ENCODE measurements at regions not wholly inside any gene's neighbourhood (a gene's known extent, or its start where the extent isn't known, plus 50 kb on each side); places are given as distances from the start of the nearest gene placed in this dataset.

GRCh38 chr15:70526974-70527325 lies 236.4 kb downstream of the UACA start:
- no peak for DNase-seq (ENCODE audit: low read depth, low spot score)
- H3K9ac ChIP-seq (ENCODE audit: insufficient read length), result no peak overlapping the region
- TF ChIP-seq EZH2 (IDR thresholded peaks at IDR 0.05) (no peak), FOXP2 (optimal IDR thresholded peaks at IDR 0.05; ENCODE audit: control extremely low read depth, extremely low read length, insufficient read depth) (no peak), POLR2AphosphoS5 (IDR thresholded peaks at IDR 0.05; ENCODE audit: borderline replicate concordance, low read depth, low read length) (no peak)
- H3K4me3 ChIP-seq, result peak overlapping the region; percentile 71
- no peak overlapping the region for H3K27ac ChIP-seq
- H3K36me3 ChIP-seq (ENCODE audit: insufficient read depth, low read length), result no peaks in the 10 kb centered on the region
- no peaks in the 10 kb centered on the region for H3K9me3 ChIP-seq (ENCODE audit: low read depth, low read length)

DNA sequence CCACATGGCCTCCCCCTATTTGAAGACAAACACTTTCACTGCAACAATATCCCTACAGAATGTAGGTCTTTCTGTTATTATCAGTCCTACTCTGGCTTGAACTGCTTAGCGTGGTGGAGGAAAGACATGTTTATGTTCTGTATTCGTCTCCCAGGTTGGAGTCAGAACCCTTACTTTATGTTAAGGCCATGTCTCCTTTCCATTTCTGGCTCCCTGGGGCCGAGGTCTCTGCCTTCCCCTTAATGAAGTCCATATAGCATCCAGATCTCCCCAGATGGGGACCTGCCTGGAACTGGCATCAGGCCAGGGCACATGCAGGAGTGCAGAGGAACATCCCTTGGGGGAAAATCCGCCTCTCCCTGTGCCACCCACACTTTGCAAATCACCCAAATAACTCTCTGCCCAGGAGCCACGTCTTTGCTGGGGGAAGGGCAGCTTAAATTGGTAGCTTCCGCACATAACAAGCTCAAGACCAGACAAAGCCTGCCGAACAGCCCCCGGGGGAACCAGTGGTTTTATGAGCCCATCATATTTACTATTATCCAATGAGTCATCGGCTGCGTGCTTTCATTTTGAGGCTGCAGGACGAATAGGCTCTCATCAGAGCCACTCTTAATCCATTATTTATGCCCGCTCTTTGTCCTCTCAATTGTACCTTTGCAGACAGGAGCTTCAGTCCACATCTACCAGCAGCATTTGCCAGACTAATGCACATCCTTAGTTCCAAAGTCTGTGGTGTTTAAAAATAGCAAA lies 237.0 kb downstream of the UACA start:
- H3K9me3 ChIP-seq (ENCODE audit: low read depth, low read length), result no peaks in the 10 kb centered on the region
- no peak overlapping the region for H3K9ac ChIP-seq (ENCODE audit: insufficient read length)
- DNase-seq (ENCODE audit: low read depth, low spot score), result peak; percentile 82
- TF ChIP-seq POLR2AphosphoS5 (IDR thresholded peaks at IDR 0.05; ENCODE audit: borderline replicate concordance, low read depth, low read length) (peak; percentile 69; the same call in 1 of the 2 replicates), EZH2 (IDR thresholded peaks at IDR 0.05) (no peak)
- no peak overlapping the region; the same call in 1 of the 2 replicates for H3K27ac ChIP-seq
- no peaks in the 10 kb centered on the region for H3K36me3 ChIP-seq (ENCODE audit: insufficient read depth, low read length)
- peak overlapping the region; percentile 71 for H3K4me3 ChIP-seq

DNA sequence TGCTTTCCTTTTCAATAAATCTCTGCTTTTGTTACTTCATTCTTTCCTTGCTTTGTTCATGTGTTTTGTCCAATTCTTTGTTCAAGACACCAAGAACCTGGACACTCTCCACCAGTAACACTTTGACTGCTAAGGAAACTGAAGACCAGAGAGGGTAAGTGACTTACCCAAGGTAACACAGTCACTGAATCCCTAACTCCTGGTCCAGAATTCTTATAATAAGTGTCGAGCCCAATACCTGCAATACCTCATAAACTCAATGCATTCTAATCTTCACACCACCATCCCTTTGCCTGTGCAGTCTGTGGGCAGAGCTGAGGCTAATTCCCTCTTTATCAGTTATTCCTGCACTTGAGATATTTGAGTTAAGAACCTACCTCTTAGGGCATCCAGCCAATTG lies 237.8 kb downstream of the UACA start:
- no peak overlapping the region for H3K4me3 ChIP-seq
- no peak overlapping the region for H3K27ac ChIP-seq
- H3K9me3 ChIP-seq (ENCODE audit: low read depth, low read length), result no peaks in the 10 kb centered on the region
- no peaks in the 10 kb centered on the region for H3K36me3 ChIP-seq (ENCODE audit: insufficient read depth, low read length)
- DNase-seq (ENCODE audit: low read depth, low spot score), result no peak
- no peak overlapping the region for H3K9ac ChIP-seq (ENCODE audit: insufficient read length)
- no peak for TF ChIP-seq POLR2AphosphoS5 (IDR thresholded peaks at IDR 0.05; ENCODE audit: borderline replicate concordance, low read depth, low read length)
- TF ChIP-seq FOXP2 (optimal IDR thresholded peaks at IDR 0.05; ENCODE audit: control extremely low read depth, extremely low read length, insufficient read depth), result no peak
- TF ChIP-seq EZH2 (IDR thresholded peaks at IDR 0.05), result no peak

GRCh38 chr15:70524470-70524869 lies 238.9 kb downstream of the UACA start:
- Histone ChIP-seq H3K9ac (ENCODE audit: insufficient read length) (no peak overlapping the region), H3K4me3 (no peak overlapping the region), H3K27ac (no peak overlapping the region), H3K9me3 (ENCODE audit: low read depth, low read length) (no peaks in the 10 kb centered on the region), H3K36me3 (ENCODE audit: insufficient read depth, low read length) (no peaks in the 10 kb centered on the region)
- no peak for TF ChIP-seq FOXP2 (optimal IDR thresholded peaks at IDR 0.05; ENCODE audit: control extremely low read depth, extremely low read length, insufficient read depth)
- DNase-seq (ENCODE audit: low read depth, low spot score), result no peak

DNA sequence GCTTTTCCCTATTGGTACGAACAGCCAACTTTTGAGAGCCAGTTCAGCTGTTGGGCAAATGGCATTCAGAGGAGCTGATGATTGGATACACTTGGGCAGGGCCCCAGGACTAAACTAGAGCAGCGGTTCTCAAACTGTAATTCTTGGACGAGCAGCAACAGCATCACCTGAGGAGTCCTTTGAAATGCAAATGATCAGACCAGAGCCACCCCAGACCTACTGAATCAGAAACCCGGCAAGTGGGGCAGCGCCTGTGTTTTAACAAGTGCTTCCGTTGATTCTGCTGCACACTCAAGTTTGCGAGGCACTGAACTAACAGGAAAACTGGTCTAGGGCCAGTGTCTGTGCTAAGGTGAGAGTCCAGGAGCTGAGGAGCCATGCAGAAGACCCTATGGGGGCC lies 239.7 kb downstream of the UACA start:
- no peak for TF ChIP-seq EZH2 (IDR thresholded peaks at IDR 0.05)
- no peak for TF ChIP-seq FOXP2 (optimal IDR thresholded peaks at IDR 0.05; ENCODE audit: control extremely low read depth, extremely low read length, insufficient read depth)
- no peak for TF ChIP-seq POLR2AphosphoS5 (IDR thresholded peaks at IDR 0.05; ENCODE audit: borderline replicate concordance, low read depth, low read length)
- DNase-seq (ENCODE audit: low read depth, low spot score), result no peak
- H3K27ac ChIP-seq, result no peak overlapping the region
- no peaks in the 10 kb centered on the region for H3K36me3 ChIP-seq (ENCODE audit: insufficient read depth, low read length)
- H3K9me3 ChIP-seq (ENCODE audit: low read depth, low read length), result no peaks in the 10 kb centered on the region
- no peak overlapping the region for H3K4me3 ChIP-seq
- H3K9ac ChIP-seq (ENCODE audit: insufficient read length), result no peak overlapping the region

- no peak overlapping the region for H3K27ac ChIP-seq
- no peak overlapping the region for H3K9ac ChIP-seq (ENCODE audit: insufficient read length)
- no peak for DNase-seq (ENCODE audit: low read depth, low spot score)
- H3K9me3 ChIP-seq (ENCODE audit: low read depth, low read length), result no peaks in the 10 kb centered on the region
- no peak overlapping the region for H3K4me3 ChIP-seq
- no peaks in the 10 kb centered on the region for H3K36me3 ChIP-seq (ENCODE audit: insufficient read depth, low read length)
- no peak for TF ChIP-seq POLR2AphosphoS5 (IDR thresholded peaks at IDR 0.05; ENCODE audit: borderline replicate concordance, low read depth, low read length)
- no peak for TF ChIP-seq EZH2 (IDR thresholded peaks at IDR 0.05)
- TF ChIP-seq FOXP2 (optimal IDR thresholded peaks at IDR 0.05; ENCODE audit: control extremely low read depth, extremely low read length, insufficient read depth), result no peak
Measured at GRCh38 chr15:70523192-70523591, 240.2 kb downstream of the UACA start.

GRCh38 chr15:70522323-70522966 lies 240.9 kb downstream of the UACA start:
- DNase-seq (ENCODE audit: low read depth, low spot score), result no peak
- no peaks in the 10 kb centered on the region for H3K9me3 ChIP-seq (ENCODE audit: low read depth, low read length)
- no peak overlapping the region for H3K4me3 ChIP-seq
- no peak overlapping the region for H3K27ac ChIP-seq
- no peak for TF ChIP-seq POLR2AphosphoS5 (IDR thresholded peaks at IDR 0.05; ENCODE audit: borderline replicate concordance, low read depth, low read length)
- no peak for TF ChIP-seq FOXP2 (optimal IDR thresholded peaks at IDR 0.05; ENCODE audit: control extremely low read depth, extremely low read length, insufficient read depth)
- TF ChIP-seq EZH2 (IDR thresholded peaks at IDR 0.05), result no peak
- H3K9ac ChIP-seq (ENCODE audit: insufficient read length), result no peak overlapping the region
- H3K36me3 ChIP-seq (ENCODE audit: insufficient read depth, low read length), result no peaks in the 10 kb centered on the region

- no peak for DNase-seq (ENCODE audit: low read depth, low spot score)
- Histone ChIP-seq H3K4me3 (no peak overlapping the region), H3K9ac (ENCODE audit: insufficient read length) (no peak overlapping the region), H3K9me3 (ENCODE audit: low read depth, low read length) (no peaks in the 10 kb centered on the region), H3K36me3 (ENCODE audit: insufficient read depth, low read length) (no peaks in the 10 kb centered on the region), H3K27ac (no peak overlapping the region)
- TF ChIP-seq POLR2AphosphoS5 (IDR thresholded peaks at IDR 0.05; ENCODE audit: borderline replicate concordance, low read depth, low read length) (no peak), EZH2 (IDR thresholded peaks at IDR 0.05) (no peak), FOXP2 (optimal IDR thresholded peaks at IDR 0.05; ENCODE audit: control extremely low read depth, extremely low read length, insufficient read depth) (no peak)
Measured at GRCh38 chr15:70521576-70522322, 241.6 kb downstream of the UACA start.

All from SK-N-MC (cell line).